ENCODE measurements at regions not wholly inside any gene's neighbourhood (a gene's known extent, or its start where the extent isn't known, plus 50 kb on each side); places are given as distances from the start of the nearest gene placed in this dataset.
"Not testable (repeated sequence)": the region's sequence is repeated elsewhere in the genome, so short reads cannot be mapped to it uniquely, and the experiment has no call there.

DNA sequence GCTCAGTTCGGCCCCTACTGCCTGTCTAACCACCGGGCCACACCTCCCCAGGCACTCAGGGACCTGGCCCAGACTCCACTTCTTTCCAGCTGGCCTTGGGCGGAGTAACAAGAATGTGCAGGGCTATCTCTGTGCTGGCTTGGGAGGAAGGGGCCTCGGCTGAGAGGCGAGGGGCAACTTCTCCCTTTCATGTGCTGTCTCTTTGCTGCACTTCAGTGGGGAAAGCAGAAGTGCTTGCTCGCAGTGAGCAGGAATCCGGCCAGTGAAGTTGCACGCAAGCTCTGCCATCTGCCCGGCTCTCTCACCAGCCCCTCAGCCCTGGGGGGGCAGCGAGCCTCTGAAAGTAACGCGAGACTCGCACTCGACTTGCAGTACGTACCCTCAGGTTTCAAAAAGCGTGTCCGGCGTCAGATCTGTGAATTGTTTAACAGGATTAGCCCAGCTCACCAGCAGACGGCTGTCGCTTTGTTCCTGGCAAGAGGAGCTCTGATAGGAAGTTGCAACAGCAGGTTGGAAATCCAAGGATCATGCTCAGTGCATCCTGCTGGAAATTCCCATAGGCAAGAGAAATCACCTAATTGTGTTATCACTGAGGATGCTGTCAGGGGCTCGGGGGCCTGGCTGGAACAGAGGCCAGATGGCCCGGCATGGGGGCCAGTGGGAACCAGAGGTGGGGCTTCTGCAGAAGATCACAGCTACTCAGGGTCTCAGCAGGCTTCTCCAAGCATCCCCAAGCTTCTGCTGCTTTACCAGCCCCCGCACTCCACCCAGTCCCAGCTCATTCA, 221.1 kb downstream of the NPHP4 start:
- no peaks in the 10 kb centered on the region for H3K9me3 ChIP-seq
- WGBS, 5 donors = 8 to 17% (median 11%) methylated on average over 14 to 23 of the region's 23 CpGs
- TF ChIP-seq EP300 (IDR thresholded peaks at IDR 0.05) = no peak
- TF ChIP-seq POLR2AphosphoS5 (IDR thresholded peaks at IDR 0.05) = no peak
- TF ChIP-seq, protein P1, sequence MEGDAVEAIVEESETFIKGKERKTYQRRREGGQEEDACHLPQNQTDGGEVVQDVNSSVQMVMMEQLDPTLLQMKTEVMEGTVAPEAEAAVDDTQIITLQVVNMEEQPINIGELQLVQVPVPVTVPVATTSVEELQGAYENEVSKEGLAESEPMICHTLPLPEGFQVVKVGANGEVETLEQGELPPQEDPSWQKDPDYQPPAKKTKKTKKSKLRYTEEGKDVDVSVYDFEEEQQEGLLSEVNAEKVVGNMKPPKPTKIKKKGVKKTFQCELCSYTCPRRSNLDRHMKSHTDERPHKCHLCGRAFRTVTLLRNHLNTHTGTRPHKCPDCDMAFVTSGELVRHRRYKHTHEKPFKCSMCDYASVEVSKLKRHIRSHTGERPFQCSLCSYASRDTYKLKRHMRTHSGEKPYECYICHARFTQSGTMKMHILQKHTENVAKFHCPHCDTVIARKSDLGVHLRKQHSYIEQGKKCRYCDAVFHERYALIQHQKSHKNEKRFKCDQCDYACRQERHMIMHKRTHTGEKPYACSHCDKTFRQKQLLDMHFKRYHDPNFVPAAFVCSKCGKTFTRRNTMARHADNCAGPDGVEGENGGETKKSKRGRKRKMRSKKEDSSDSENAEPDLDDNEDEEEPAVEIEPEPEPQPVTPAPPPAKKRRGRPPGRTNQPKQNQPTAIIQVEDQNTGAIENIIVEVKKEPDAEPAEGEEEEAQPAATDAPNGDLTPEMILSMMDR (IDR thresholded peaks at IDR 0.05) = no peak
- TF ChIP-seq POLR2A (IDR thresholded peaks at IDR 0.05) = no peak
- no peaks in the 10 kb centered on the region for H3K36me3 ChIP-seq
- peaks cover 0 to 11% (median 4%) of the 10 kb centered on the region in 4 donors for H3K4me1 ChIP-seq
- H3K27me3 ChIP-seq = peaks cover 0 to 68% (median 23%) of the 10 kb centered on the region in 3 donors
- no peak overlapping the region for H3K27ac ChIP-seq
- peak overlapping the region in 1 of 4 donors; percentile 4 for H3K4me3 ChIP-seq
- DNase-seq = peak in 1 of 2 donors; percentile 69
- intact Hi-C loops (cut with DNase I; ENCODE audit: low total_unique reads) = no loop called here

DNA sequence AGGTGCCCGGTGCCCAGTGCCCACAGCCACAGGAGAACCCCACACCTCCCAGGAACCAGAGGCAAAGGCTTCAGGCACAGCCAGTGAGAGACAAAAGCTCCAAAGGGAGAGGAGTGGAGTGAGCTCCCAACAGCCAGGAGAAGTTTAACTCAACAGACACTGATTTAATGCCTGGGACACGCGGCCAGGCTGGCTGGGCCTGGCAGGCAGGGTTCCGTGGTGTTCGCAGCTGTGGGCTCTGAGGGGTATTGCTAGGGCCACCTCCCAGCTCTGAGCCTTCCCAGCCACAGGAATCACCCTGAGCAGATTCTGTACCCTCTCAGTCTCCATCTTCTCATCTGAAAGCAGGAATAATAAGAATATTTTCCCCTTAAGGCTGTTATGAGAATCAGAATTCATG, 222.5 kb downstream of the NPHP4 start:
- H3K4me3 ChIP-seq = no peak overlapping the region
- H3K9me3 ChIP-seq = no peaks in the 10 kb centered on the region
- TF ChIP-seq POLR2AphosphoS5 (IDR thresholded peaks at IDR 0.05) = no peak
- no peak for TF ChIP-seq EP300 (IDR thresholded peaks at IDR 0.05)
- TF ChIP-seq POLR2A (IDR thresholded peaks at IDR 0.05) = no peak
- TF ChIP-seq, protein P1 (IDR thresholded peaks at IDR 0.05) = no peak
- no peak overlapping the region for H3K27ac ChIP-seq
- DNase-seq = no peak
- 77 to 94% (median 93%) methylated on average over 5 of the region's 5 CpGs for WGBS, 5 donors
- peaks cover 0 to 82% (median 35%) of the 10 kb centered on the region in 3 donors for H3K27me3 ChIP-seq
- intact Hi-C loops (cut with DNase I; ENCODE audit: low total_unique reads) = no loop called here
- peaks cover 0 to 11% (median 4%) of the 10 kb centered on the region in 4 donors for H3K4me1 ChIP-seq
- H3K36me3 ChIP-seq = no peaks in the 10 kb centered on the region

DNA sequence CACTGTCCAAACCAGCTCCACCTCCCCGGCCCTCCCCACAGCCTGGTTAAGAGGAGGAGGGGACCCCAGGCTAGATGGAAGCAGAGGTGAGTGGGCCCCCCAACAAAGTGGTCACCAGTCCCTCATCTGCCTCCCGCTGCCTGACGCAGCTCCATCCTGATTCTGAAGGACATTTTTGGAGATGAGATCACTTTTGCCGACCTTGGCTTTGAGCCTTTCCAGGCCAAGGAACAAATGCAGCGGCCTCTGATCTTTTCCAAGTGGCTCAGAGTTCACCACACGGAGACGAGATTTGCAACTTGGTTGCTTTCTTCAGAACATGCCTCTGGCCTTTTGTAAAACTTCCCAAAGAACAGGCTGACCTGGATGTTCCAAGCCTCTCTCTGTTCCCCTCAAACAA, 223.1 kb downstream of the NPHP4 start:
- Histone ChIP-seq H3K27me3 (peaks cover 0 to 88% (median 41%) of the 10 kb centered on the region in 3 donors), H3K4me3 (no peak overlapping the region), H3K9me3 (peaks cover 0 to under 1% (median under 1%) of the 10 kb centered on the region in 4 donors), H3K36me3 (no peaks in the 10 kb centered on the region), H3K4me1 (peaks cover 0 to 11% (median 4%) of the 10 kb centered on the region in 4 donors), H3K27ac (no peak overlapping the region)
- no peak for TF ChIP-seq EP300 (IDR thresholded peaks at IDR 0.05)
- no peak for TF ChIP-seq POLR2AphosphoS5 (IDR thresholded peaks at IDR 0.05)
- no peak for DNase-seq
- intact Hi-C loops (cut with DNase I; ENCODE audit: low total_unique reads) = no loop called here
- 55 to 79% (median 74%) methylated on average over 7 of the region's 7 CpGs for WGBS, 5 donors

DNA sequence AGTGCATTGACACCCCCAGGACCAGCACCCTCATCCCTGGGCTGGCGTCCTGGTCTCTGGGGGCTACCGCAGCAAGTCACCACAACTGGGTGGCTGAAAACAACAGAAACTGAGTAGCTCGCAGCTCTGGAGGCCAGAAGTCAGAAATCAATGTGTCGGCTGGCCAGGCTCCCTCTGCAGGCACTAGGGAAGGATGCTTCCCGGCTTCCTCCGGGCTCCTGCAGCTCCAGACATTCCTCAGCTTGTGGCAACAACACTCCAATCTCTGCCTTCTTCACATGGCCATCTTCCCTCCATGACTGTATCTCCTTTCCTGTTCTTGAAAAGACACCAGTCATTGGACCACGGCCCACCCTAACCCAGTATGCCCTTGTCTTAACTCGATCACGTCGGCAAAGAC, 224.2 kb downstream of the NPHP4 start:
- H3K36me3 ChIP-seq = no peaks in the 10 kb centered on the region
- no peak overlapping the region for H3K4me3 ChIP-seq
- H3K9me3 ChIP-seq = peaks cover 0 to 12% (median 11%) of the 10 kb centered on the region in 4 donors
- H3K4me1 ChIP-seq = peaks cover 0 to 11% (median 4%) of the 10 kb centered on the region in 4 donors
- TF ChIP-seq EP300 (IDR thresholded peaks at IDR 0.05) = no peak
- TF ChIP-seq POLR2AphosphoS5 (IDR thresholded peaks at IDR 0.05) = no peak
- no peak for TF ChIP-seq POLR2A (IDR thresholded peaks at IDR 0.05)
- TF ChIP-seq, protein P1 (IDR thresholded peaks at IDR 0.05) = no peak
- H3K27me3 ChIP-seq = peaks cover 0 to 89% (median 46%) of the 10 kb centered on the region in 3 donors
- DNase-seq = no peak
- 64 to 79% (median 69%) methylated on average over 10 of the region's 10 CpGs for WGBS, 5 donors
- intact Hi-C loops (cut with DNase I; ENCODE audit: low total_unique reads) = no loop called here
- no peak overlapping the region for H3K27ac ChIP-seq

DNA sequence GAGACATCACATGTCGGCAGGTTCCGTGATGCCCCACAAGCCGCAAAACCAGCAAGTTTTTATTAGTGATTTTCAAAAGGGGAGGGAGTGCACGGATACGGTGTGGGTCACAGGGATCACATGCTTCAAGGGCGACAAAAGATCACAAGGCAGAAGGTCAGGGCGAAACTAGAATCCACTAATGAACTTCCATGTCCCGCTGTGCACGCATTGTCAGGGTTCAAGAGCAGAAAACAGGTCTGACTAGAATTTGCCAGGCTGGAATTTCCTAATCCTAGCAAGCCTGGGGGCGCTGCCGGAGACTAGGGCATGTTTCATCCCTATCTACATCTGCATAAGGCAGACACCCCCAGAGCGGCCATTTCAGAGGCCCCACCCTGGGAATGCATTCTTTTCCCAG, 225.2 kb downstream of the NPHP4 start:
- H3K36me3 ChIP-seq; intact Hi-C loops (cut with DNase I; ENCODE audit: low total_unique reads); DNase-seq; H3K27ac ChIP-seq; H3K4me3 ChIP-seq: not testable (repeated sequence)
- H3K4me1 ChIP-seq = peaks cover 0 to 11% (median 4%) of the 10 kb centered on the region in 4 donors
- peaks cover 0 to 16% (median 12%) of the 10 kb centered on the region in 4 donors for H3K9me3 ChIP-seq
- WGBS, 5 donors = 49 to 72% (median 54%) methylated on average over 12 of the region's 12 CpGs
- H3K27me3 ChIP-seq = peaks cover 0 to 81% (median 42%) of the 10 kb centered on the region in 3 donors
